OCI-M2 (cell line): ENCODE measurements at regions not wholly inside any gene's neighbourhood (a gene's known extent, or its start where the extent isn't known, plus 50 kb on each side); places are given as distances from the start of the nearest gene placed in this dataset.
A peak's percentile ranks its signal among the peaks of the same experiment; 100 is the strongest.

Source experiments
- DNase-seq: peaks from one replicate; lab custom pipeline; 2025; ENCODE audit not compliant: unreplicated experiment; lab: John Stamatoyannopoulos, UW

DNA sequence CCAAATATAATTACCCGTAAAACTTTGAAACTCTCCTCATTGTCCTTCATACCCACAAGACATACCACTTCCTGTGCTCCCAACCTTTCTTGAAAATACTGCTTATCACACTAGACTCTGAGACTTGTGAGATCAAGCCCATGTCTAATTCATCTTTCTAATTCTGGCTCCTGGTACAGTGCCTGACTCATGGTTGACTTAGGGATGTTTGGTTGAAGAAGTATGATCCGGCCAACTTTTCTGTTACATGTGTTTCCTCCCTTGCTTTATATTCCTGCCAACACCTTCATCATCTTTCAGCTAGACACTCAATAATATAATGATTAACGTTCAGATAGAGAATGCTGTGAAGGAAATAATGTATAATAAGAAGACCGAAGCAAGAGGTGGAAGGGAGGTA, 58.2 kb downstream of the MEX3B start:
- DNase-seq, result no peak

DNA sequence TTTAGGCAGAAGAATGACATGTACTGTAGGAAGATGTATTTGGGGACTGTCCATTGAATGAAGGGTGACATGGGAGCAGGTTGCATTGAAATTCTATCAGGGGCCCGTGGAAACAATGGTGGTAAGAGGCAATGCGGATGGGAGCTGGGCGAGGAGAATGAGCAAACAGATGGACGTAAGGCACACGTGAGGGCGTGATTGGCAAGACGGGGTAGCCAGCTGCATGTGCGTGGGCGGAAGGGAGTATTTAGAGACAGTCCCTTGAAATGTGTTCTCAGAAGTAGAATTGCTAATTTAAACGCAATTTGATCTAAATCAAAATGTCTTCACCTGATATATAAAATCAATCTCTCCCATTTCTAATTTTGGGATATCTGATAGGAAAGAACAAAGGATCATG, 62.3 kb downstream of the MEX3B start:
- no peak for DNase-seq

DNA sequence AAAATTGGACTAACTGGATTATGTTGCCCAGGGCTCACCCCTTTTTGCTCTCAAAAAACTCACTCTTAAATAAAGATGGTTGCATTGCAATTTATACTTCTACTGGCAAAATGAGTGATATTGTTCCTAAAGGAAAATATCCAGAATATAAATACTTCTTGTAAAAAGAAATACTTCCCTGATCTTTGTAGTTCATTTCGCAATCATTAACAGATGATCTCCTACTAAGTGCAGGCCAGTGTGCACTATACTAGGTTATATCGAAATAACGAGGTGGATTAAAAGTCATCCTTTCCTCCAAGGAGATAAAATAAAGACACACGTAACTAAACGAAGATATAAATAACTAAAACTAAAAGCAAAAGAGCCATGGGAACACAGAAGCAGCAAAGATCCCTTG, 63.0 kb downstream of the MEX3B start:
- no peak for DNase-seq

DNA sequence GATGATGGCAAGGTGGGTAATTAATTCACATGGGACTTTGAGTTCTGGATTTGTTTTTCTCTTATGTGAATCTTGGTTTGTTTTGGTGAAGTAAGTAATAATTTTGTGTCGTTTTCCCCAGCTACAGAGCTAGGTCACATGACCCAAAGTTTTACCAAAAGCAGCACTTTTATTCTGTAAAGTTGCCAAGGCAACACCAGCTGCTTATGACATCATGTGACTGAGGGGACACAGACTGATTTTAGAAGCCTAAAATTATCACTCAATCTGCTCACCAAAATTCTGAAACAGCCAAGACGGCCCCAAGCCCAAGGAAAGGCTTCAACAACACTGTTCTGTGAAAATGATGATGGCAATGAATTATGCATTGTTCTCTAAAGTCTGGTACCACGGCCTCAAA, 63.9 kb downstream of the MEX3B start:
- DNase-seq, result no peak

DNA sequence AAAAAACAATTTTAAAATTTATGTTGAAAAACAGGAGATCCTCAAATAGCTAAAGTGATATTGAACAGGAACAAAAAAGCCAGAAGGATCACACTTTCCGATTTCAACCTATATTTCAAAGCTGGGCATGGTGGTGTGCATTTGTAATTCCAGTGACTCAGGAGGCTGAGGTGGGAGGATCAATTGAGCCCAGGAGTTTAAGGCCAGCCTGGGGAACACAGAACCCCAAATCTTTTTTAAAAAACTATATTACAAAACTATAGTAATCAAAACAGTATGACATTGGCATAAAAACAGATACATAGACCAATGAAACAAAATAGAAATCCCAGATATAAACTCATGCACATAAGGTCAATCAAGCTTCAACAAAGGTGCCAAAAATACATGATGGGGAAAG, 68.4 kb downstream of the MEX3B start:
- DNase-seq, result no peak

DNA sequence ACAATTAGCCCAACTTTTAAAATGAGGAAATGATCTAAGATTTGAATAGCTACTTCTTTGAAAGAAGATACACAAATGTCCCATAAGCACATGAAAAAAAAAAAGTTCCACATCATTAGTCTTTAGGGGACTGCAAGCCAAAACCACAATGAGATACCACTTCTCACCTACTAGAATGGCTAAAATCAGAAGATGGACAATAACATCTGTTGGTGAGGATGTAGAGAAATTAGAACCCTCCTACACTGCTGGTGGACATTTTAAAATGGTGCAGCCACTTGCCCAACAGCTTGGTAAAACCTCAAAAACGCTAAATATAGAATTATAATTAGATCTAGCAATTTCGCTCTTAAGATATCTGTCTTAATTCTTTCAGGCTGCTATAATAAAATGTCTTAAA, 77.1 kb downstream of the MEX3B start:
- no peak for DNase-seq

DNA sequence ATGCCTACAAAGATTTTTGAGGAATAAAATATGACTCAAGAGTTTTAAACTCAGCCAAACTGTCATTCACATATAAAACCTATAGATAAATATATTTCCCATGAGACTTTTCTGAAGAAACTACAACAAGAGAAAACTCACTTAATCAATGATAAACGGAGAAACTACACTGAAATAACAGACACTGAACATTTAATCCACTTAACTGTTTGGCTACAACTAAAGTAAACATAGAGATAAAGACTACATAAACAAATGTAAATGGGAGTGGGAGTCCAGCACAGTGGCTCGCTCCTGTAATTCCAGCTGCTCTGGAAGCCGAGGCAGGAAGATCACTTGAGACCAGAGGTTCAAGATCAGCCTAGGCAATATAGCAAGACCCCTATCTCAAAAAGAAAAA, 79.2 kb downstream of the MEX3B start:
- no peak for DNase-seq

DNA sequence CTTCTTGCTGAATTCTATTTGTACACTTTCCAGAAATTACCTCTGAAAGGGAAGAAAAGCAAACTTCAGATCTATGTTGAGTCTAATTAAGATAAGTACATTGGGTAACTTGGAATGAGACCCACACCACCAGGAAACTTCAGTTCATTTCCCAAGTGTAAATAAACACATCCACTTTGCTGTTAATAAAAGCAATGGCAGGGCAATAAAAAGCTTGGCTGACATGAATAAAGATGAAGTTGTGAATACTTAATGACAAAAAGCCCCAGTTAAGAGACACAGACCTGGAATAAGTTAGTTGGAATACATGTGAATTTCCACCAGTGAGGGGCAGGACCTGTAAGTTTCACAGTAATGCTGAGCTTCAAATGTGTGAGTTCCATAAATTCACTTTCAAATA, 83.3 kb downstream of the MEX3B start:
- no peak for DNase-seq

DNA sequence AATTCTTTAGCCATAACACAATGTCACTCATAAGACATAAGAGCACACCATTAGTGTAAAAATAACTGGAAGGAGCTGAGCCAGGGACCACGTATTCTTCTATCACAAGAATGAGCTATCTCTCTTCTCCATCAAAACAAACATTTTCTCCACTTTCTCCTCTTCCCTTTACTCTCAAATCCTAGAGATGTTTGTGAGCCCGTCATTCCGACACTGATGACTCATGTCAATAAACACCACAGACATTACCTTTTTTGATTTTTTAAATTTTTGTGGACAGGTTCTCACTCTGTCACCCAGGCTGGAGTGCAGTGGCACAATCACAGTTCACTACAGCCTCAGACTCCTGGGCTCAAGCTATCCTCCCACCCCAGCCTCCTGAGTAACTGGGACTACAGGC, 86.6 kb downstream of the MEX3B start:
- DNase-seq, result no peak

DNA sequence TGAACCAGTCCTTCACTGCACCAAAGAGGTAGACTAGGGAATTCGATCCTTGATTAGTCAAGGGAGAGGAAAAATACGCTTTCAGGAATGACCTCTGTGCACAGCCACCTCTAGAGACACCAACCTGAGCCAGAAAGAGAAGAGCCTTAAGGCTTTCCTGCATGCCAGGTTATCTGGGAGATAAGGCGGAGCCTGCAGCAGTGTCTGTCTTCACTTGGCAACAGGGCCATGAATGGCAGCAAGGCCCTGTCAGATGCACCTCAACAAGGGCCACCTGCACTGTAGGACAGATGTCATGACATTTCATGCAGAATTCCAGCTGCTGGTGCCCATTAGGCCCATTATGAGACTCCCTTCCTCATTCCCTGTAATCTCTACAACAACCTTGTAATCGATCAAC, 88.1 kb downstream of the MEX3B start:
- no peak for DNase-seq

DNA sequence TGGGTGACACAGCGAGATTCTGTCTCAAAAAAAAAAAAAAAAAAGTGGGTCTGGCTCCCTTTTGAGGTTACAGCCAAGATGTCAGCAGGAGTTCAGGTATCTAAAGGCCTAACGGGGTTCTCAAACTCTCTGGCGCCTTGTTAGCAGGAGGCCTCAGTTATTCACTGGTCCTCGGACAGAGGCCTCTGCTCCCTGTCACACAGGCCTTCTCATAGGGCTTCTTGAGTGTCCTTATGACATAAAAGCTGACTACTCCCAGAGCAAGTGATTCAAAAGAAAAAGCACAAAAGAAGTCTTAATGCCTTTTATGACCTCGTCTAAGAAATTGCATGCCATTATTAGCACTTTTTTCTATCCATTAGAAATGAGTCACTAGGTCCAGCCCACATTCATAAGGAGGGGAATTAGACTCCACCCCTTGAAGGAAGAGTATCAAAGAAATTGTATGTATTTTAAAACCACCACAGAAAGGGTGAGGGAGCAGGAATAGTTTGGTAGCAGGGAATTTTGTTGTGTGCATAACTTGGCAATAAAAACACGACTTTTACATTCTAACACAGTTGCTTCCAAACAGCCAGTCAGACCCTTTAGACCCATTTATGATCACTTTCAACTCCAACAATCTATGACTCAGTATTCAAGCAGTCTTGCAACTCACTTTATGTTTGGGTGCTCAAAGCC, 90.3 kb downstream of the MEX3B start:
- DNase-seq, result no peak

DNA sequence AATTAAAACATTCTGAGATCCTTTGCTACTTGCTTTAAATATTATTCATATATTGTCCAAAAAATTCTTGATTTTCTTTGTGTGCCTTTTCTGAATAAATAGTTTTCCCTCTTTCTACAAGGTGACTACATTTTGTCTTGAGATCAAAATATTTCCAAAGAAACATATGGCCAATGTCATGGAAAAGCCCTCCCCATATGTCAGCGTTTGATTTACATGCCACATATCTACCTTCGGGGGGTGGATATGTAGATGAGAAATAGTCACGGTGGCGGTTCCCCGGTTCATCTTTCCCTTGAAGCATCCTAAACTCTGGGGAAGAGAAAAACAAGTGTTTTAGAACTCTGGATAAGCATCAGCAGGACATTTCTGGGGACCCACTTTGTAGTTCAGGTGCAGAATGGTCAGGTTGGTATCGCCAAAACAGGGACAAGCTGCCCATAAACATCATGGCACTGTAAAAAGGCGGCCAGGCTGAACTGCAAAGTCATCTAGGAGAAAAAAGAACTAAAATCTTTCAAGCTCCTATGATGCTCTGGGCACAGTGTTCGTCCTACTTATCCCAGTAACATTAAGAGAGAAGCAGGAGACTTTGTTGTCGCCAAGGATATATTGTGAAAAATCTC, 91.5 kb downstream of the MEX3B start:
- no peak for DNase-seq

DNA sequence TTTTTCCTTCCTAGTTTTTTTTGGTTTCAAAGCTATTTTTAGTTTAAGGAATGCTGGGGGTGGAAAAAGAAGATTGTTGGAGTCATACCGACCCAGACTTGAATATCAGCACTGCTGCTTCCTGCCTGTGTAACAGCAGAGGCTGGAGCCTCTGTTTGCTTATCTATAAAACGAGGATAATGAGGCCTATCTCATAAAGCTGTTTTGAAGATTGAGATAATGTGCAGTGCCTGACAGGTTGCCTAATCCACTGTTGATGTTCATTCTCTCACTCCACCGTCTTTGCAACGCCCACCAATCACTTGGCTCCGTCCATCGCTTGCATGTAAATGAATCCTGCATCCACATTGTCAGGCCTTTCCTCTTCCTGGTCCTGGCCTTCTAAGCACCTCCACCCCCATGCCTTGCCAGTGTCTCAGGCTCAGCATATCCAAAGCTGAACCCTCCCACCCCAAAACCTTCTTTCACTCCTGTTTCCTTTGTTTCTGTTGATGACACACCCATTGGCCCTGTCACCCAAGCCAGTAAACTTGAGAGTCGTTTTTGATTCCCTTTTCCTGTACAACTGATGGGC, 94.9 kb downstream of the MEX3B start:
- DNase-seq, result no peak

DNA sequence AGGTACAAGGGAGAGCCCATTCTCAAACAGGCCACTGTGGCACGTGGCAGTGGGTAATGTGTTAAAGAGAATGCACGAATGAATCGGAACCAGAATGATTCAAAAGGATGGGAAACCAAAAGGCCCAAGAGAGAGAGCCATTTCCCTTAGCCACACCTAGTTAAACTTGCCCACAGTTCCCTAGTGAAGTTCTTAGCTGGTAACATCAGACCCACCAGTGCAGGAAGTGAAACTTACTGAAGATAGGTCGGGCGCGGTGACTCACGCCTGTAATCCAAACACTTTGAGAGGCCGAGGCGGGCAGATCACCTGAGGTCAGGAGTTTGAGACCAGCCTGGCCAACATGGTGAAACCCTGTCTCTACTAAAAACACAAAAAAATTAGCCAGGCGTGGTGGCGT, 97.1 kb downstream of the MEX3B start:
- DNase-seq, result no peak

DNA sequence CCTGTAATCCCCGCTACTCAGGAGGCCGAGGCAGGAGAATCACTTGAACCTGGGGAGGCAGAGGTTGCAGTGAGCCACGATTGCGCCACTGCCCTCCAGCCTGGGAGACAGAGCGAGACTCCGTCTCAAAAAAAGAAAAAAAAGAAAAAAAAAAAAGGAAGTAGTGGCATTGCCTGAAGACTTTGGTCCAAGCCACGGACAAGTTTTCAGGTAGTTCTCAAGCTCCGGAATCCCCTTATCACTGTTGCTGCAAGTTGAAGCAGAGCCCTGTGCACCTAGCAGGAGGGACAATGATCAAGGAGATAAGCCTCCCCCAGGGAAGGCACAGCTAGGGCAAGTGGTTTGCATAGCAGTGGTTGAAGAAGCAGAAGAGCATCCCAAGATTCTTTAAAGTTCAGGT, 97.6 kb downstream of the MEX3B start:
- no peak for DNase-seq

DNA sequence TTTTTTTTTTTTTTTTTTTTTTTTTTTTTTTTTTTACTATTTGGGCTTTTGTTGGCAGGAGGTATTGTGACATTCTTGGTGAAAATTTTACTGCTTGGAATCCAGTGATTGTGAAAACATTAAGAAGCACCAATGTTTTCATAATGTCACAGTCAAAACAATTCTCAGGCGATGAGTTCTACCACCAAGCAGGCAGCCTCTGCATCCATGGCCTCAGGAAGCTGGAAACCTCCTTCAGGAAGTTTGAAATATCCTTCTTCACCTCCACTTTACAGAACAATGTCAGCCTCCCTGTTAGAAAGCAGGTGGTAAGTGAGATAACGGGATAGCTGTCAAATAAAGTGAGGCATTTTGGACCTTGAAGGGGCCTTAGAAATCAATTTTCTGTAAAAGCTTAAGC, 98.3 kb downstream of the MEX3B start:
- DNase-seq, result no peak

DNA sequence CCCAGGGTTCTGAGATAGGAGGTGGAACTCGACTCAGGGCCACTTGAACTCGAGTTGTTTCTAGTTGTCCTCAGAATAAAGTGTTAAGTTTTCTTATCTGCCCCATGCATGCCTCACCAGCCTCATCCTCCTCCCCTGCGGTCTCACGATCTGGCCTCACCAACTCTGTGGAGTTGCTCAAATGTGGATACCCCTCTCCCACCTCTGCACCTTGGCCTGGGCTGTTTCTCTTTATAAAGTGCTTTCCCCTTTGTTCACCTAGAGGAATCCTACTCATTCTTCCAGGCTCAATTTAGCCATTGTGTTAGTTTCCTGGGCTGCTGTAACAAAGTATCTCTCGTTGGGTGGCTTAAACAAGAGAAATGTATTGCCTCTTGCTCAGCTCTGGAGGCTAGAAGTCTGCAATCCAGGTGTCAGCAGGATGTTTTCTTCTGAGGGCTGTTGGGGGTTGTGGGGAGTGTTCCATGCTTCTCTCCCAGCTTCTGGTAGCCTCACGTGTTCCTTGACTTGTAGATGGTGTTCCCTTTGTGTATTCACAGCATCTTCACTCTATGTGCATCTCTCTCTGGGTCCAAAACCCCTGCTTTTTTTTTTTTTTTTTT, 100.7 kb downstream of the MEX3B start:
- DNase-seq, result peak; percentile 33

DNA sequence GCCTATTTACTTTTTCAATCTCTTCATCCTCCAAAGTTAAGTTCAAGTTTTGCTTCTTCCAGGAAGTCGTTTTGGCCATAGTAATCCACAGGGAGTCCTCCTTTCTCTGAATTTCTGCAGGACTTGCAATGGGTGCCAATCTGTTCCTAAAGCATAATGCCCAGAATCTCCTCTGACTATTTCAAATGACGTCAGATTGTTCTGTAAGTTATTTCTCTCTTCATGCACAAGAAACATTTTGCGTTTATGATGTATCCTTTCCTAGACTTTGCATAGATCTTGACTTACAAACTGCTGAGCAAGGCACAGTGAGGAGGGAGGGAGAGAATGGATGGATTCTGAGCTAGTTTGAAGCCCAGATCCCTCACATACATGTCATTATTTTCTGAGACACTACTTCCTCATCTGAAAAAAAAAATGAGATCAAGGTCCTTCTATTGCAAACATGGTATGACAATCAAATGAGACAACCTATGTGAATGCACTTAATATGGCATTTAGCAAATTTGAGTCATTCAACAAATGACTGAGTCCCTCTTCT, 103.1 kb downstream of the MEX3B start:
- DNase-seq, result no peak

DNA sequence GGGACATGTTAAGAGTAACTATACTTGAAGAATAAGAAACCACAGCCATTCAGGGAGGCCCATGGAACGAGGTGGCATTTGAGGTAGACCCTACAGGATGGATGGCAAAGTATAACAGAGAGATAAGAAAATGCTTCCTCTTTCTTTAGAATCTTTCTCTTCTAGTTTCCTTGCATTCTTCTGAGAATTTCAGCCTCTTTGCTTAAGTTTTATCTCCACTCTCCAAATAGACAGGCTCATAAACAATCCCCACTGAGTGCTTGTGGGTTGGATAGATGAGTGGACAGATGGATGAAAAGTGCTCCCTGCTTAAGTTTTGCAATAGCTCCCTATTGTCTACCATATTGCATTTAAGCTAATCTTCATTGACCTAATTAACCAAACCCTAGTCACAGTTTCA, 103.7 kb downstream of the MEX3B start:
- DNase-seq, result no peak

DNA sequence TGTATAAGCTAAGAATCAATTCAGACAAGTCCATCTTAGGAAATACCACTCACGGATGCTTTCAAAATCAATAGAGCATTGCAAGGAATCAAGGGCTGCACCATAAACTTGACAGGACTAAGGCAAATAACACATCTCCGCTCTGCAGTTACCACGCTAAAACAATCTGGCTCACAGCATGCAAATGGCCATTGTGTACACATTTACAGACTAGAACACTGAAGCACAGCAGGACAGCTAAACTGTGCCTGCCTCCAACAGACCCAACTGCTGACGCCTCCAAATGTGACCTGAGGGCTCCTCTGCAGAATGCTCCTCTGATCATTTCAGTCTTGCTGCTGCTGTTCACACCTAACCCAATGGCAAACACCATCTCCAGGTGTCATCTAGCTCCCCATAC, 104.3 kb downstream of the MEX3B start:
- DNase-seq, result no peak

DNA sequence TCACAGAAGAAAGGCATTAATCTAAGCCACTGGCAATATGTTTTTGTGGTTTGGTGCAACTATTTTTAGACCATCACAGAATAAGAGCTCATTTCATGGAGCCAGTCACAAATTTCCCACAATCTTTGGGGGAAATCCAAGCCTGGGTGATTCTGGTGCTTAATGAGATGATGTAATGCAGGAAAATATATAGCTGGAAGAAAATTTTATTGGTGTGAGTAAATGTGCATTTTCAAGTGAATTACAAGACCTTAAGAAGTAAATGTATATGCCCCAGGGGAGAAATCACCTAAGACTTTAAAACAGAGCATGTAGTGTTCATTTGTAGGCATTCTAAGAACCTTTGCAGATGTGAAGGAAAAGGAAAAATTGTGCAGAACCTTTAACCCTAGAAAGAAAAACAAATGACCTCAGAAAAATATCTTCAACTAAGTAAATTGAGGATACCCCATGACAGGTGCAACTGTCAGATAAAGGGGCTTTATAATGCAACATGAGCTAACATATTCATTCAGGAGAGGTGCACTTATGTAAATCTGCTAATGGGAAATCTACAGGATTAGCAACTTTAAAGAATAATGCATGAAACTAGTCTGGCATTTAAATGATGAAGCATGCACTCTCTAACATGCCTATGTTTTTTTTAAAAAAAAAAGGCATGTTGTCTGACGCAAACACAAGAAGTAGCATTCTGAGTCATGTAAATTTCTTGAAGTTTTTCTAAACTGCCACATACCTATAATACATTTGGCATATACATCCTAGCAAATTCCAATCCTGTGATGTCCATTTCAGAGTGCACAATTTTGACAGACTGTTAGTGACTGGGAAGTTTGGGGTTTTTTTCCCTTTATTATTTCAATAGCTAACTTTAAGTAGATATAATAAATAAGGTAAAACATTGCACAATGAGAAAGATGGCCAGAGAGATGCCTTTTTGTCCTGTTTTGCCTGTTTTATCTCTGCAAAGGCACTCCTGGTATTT, 105.1 kb downstream of the MEX3B start:
- DNase-seq, result no peak
